ENCODE measurements at regions not wholly inside any gene's neighbourhood (a gene's known extent, or its start where the extent isn't known, plus 50 kb on each side); places are given as distances from the start of the nearest gene placed in this dataset.

DNA sequence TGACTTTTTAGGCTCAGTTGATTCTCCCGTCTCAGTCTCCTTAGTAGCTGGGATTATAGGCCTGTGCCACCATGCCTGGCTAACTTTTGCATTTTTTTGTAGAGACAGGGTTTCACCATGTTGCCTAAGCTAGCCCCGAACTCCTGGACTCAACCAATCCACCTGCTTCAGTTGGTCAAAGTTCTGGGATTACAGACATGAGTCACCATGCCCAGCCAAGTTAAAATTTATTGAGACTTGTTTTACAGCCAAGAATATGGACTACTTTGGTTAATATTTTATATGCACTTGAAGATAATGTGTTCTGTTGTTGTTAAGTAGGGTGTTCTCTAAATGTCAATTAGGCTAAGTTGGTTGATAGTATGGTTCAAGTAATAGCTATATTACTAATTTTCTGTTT is 58.7 kb downstream of the CYTL1 start:
- Histone ChIP-seq H3K4me3 (ENCODE audit: control insufficient read depth in 1 of 7, extremely low read depth in 1 of 7, insufficient read depth in 4 of 7, low read depth in 2 of 7, low read length in 6 of 7) (no peak overlapping the region), H3K36me3 (ENCODE audit: control insufficient read depth in 4 of 4, insufficient read depth in 4 of 4, low read length in 3 of 4) (no peaks in the 10 kb centered on the region), H3K27ac (ENCODE audit: insufficient read depth in 1 of 2, low read depth in 1 of 2, low read length in 2 of 2, poor library complexity in 1 of 2, severe bottlenecking in 2 of 2) (no peak overlapping the region), H3K4me1 (ENCODE audit: control extremely low read depth in 1 of 4, control insufficient read depth in 4 of 4, insufficient read depth in 4 of 4, low read length in 3 of 4) (no peaks in the 10 kb centered on the region), H3K27me3 (replicated peaks in 2 of 5; ENCODE audit: control insufficient read depth in 4 of 5, insufficient read depth in 5 of 5, low read length in 4 of 5) (no peaks in the 10 kb centered on the region), H3K9me3 (ENCODE audit: control extremely low read depth in 1 of 5, control insufficient read depth in 4 of 5, insufficient read depth in 2 of 5, low read depth in 1 of 5, low read length in 4 of 5) (peaks cover 9 to 47% (median 13%) of the 10 kb centered on the region in 5 experiments)
- ChIA-PET POLR2A (no interaction called here), CTCF (no interaction called here)
- DNase-seq, result no peak
- WGBS (ENCODE audit: insufficient coverage), result 100% methylated on average over 1 of the region's 2 CpGs

DNA sequence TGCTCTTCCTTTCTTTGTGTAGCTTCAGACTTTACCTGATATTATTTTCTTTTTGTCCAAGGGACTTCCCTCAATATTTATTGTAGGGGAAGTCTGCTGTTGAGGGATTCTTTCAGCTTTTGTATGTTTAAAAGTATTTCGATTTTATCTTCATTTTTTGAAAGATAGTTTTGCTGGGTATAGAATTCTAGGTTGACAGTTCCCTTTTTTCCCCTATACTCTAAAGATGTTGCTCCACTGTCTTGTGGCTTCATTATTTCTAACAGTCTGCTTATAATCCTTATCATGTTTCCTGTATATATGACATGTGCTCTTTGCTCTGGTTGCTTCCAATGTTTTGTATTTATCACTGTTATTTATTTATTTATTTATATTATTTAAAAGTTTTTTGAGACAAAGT is 57.3 kb downstream of the CYTL1 start:
- H3K27me3 ChIP-seq (replicated peaks in 2 of 5; ENCODE audit: control insufficient read depth in 4 of 5, insufficient read depth in 5 of 5, low read length in 4 of 5), result no peaks in the 10 kb centered on the region
- H3K36me3 ChIP-seq (ENCODE audit: control insufficient read depth in 4 of 4, insufficient read depth in 4 of 4, low read length in 3 of 4), result no peaks in the 10 kb centered on the region
- CTCF ChIA-PET, result no interaction called here
- WGBS (ENCODE audit: insufficient coverage), result no CpG with 5 or more reads among the region's 1 CpG
- DNase-seq, result peak in 1 of 3 donors; percentile 13
- no peaks in the 10 kb centered on the region for H3K4me1 ChIP-seq (ENCODE audit: control extremely low read depth in 1 of 4, control insufficient read depth in 4 of 4, insufficient read depth in 4 of 4, low read length in 3 of 4)
- peaks cover 9 to 51% (median 13%) of the 10 kb centered on the region in 5 experiments for H3K9me3 ChIP-seq (ENCODE audit: control extremely low read depth in 1 of 5, control insufficient read depth in 4 of 5, insufficient read depth in 2 of 5, low read depth in 1 of 5, low read length in 4 of 5)
- no peak overlapping the region for H3K27ac ChIP-seq (ENCODE audit: insufficient read depth in 1 of 2, low read depth in 1 of 2, low read length in 2 of 2, poor library complexity in 1 of 2, severe bottlenecking in 2 of 2)
- no peak overlapping the region for H3K4me3 ChIP-seq (ENCODE audit: control insufficient read depth in 1 of 7, extremely low read depth in 1 of 7, insufficient read depth in 4 of 7, low read depth in 2 of 7, low read length in 6 of 7)
- POLR2A ChIA-PET, result no interaction called here

- Histone ChIP-seq H3K27ac (ENCODE audit: insufficient read depth in 1 of 2, low read depth in 1 of 2, low read length in 2 of 2, poor library complexity in 1 of 2, severe bottlenecking in 2 of 2) (no peak overlapping the region), H3K27me3 (replicated peaks in 2 of 5; ENCODE audit: control insufficient read depth in 4 of 5, insufficient read depth in 5 of 5, low read length in 4 of 5) (no peaks in the 10 kb centered on the region), H3K9me3 (ENCODE audit: control extremely low read depth in 1 of 5, control insufficient read depth in 4 of 5, insufficient read depth in 2 of 5, low read depth in 1 of 5, low read length in 4 of 5) (peaks cover 9 to 51% (median 13%) of the 10 kb centered on the region in 5 experiments), H3K4me1 (ENCODE audit: control extremely low read depth in 1 of 4, control insufficient read depth in 4 of 4, insufficient read depth in 4 of 4, low read length in 3 of 4) (no peaks in the 10 kb centered on the region), H3K36me3 (ENCODE audit: control insufficient read depth in 4 of 4, insufficient read depth in 4 of 4, low read length in 3 of 4) (no peaks in the 10 kb centered on the region), H3K4me3 (ENCODE audit: control insufficient read depth in 1 of 7, extremely low read depth in 1 of 7, insufficient read depth in 4 of 7, low read depth in 2 of 7, low read length in 6 of 7) (no peak overlapping the region)
- ChIA-PET POLR2A (no interaction called here), CTCF (interaction anchor here (0.8 kb wide), 1 partner anchor 30 kb away, joined by 3 read pairs; no protein-coding TSS in a partner anchor)
- WGBS (ENCODE audit: insufficient coverage), result no CpG with 5 or more reads among the region's 1 CpG
- no peak for DNase-seq
Measured at GRCh38 chr4:4962928-4963327, 56.3 kb downstream of the CYTL1 start.
